ENCODE measurements at regions not wholly inside any gene's neighbourhood (a gene's known extent, or its start where the extent isn't known, plus 50 kb on each side); places are given as distances from the start of the nearest gene placed in this dataset.

DNA sequence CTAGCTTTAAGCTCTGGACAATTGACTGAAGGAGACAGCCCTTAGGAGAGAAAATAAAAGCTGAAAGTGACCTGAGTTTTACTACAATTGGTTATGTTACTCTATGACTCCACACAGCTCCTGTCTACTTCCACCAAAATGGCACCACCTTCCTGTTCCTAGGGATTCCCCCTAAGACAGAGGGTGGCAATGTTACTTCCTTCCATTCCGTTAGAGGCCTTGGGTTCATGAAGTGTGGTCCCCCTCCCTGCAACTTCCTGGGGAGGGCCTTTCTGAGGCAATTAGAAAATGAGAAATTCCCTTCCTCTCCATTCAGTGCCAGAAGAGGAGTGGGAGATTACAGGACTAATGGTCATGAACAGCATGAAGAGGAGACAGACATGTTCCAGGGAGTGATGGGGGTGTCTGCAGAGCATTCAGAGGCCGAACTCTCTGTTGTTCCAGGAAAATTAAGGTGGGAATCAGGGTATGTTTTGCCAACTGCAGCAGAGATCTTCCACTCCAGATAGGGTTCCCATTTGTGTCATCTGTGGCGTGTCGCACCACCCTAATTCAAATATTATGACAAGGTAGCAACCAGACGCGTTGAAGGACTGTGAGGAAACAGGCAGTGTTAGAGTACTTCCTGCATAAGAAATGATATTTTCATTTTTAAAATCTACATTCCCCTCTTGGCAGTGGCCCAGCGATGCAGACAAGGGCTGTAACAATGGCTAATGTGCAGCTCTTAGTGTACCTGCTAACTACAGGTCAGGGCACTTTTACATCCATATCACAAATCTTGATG lies 53.1 kb upstream of the TRIM67 start:
- Histone ChIP-seq H3K36me3 (ENCODE audit: insufficient read depth, low read length, poor library complexity, severe bottlenecking) (no peaks in the 10 kb centered on the region), H3K9me3 (ENCODE audit: low read depth, low read length, poor library complexity, severe bottlenecking) (no peaks in the 10 kb centered on the region), H3K27me3 (replicated peaks; ENCODE audit: insufficient read depth, low read depth, low read length, poor library complexity) (peaks cover 7% of the 10 kb centered on the region), H3K4me1 (ENCODE audit: insufficient read depth, low read length, poor library complexity, severe bottlenecking) (peaks cover 28% of the 10 kb centered on the region), H3K4me3 (ENCODE audit: low read depth, low read length, poor library complexity, severe bottlenecking) (no peak overlapping the region), H3K27ac (ENCODE audit: low read depth, low read length, poor library complexity, severe bottlenecking) (no peak overlapping the region)
- CTCF ChIA-PET = no interaction called here
- POLR2A ChIA-PET (ENCODE audit: low non-redundant PET) = no interaction called here
- TF ChIP-seq CTCF (conservative IDR thresholded peaks at IDR 0.05; ENCODE audit: low read depth, low read length) (no peak), EZH2 (IDR thresholded peaks at IDR 0.05; ENCODE audit: borderline replicate concordance, low read depth, low read length, poor library complexity, severe bottlenecking) (no peak)
- no TSS peak for BruUV-seq (replicated peaks)
- intact Hi-C loops (cut with micrococcal nuclease; ENCODE audit: unreplicated experiment) = no loop called here
- DNase-seq (ENCODE audit: low spot score) = no peak

DNA sequence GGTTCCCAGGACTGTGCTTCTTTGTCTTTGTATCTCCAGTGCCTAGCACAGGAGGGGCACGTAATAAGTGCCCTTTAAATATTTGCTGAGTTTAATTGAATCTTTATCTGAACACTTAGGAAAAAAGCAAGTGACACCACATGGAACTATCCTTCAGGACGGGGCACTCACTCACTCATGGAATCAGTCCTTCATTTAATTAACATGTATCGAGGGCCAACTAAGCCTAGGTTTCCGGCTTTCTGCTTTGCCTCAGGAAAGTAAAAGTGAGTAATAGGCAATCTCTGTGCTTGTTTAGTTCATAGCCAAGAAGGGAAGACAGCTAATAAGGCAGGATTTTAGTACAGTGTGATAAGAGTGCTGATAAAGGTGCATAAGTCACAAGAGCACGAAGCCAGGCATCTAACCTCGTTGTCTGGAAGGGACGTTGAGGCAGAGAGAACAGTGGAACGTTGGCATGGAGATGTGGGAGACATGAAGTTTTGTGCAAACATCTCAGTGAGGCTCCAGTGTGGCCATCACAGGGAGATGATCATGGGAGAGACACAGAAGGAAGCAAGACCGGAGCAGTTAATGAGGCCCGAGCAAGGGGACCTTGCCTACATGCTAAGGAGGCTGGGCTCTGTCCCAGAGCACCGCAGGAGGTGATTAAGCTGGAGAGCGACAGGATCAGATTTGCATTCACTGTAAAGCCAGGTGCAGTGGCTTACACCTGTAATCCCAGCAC lies 54.1 kb upstream of the TRIM67 start:
- peak; percentile 25 for DNase-seq (ENCODE audit: low spot score)
- no peaks in the 10 kb centered on the region for H3K9me3 ChIP-seq (ENCODE audit: low read depth, low read length, poor library complexity, severe bottlenecking)
- H3K4me1 ChIP-seq (ENCODE audit: insufficient read depth, low read length, poor library complexity, severe bottlenecking) = peaks cover 28% of the 10 kb centered on the region
- intact Hi-C loops (cut with micrococcal nuclease; ENCODE audit: unreplicated experiment) = no loop called here
- ChIA-PET POLR2A (ENCODE audit: low non-redundant PET) (no interaction called here), CTCF (no interaction called here)
- H3K27me3 ChIP-seq (replicated peaks; ENCODE audit: insufficient read depth, low read depth, low read length, poor library complexity) = no peaks in the 10 kb centered on the region
- no peak overlapping the region for H3K4me3 ChIP-seq (ENCODE audit: low read depth, low read length, poor library complexity, severe bottlenecking)
- H3K27ac ChIP-seq (ENCODE audit: low read depth, low read length, poor library complexity, severe bottlenecking) = no peak overlapping the region
- no TSS peak for BruUV-seq (replicated peaks)
- TF ChIP-seq EZH2 (IDR thresholded peaks at IDR 0.05; ENCODE audit: borderline replicate concordance, low read depth, low read length, poor library complexity, severe bottlenecking) (no peak), CTCF (conservative IDR thresholded peaks at IDR 0.05; ENCODE audit: low read depth, low read length) (no peak)
- H3K36me3 ChIP-seq (ENCODE audit: insufficient read depth, low read length, poor library complexity, severe bottlenecking) = no peaks in the 10 kb centered on the region

GRCh38 chr1:231107151-231107550 lies 54.7 kb upstream of the TRIM67 start:
- intact Hi-C loops (cut with micrococcal nuclease; ENCODE audit: unreplicated experiment) = no loop called here
- BruUV-seq (replicated peaks) = no TSS peak
- Histone ChIP-seq H3K27ac (ENCODE audit: low read depth, low read length, poor library complexity, severe bottlenecking) (no peak overlapping the region), H3K36me3 (ENCODE audit: insufficient read depth, low read length, poor library complexity, severe bottlenecking) (no peaks in the 10 kb centered on the region), H3K4me1 (ENCODE audit: insufficient read depth, low read length, poor library complexity, severe bottlenecking) (peaks cover 28% of the 10 kb centered on the region), H3K4me3 (ENCODE audit: low read depth, low read length, poor library complexity, severe bottlenecking) (no peak overlapping the region), H3K27me3 (replicated peaks; ENCODE audit: insufficient read depth, low read depth, low read length, poor library complexity) (no peaks in the 10 kb centered on the region), H3K9me3 (ENCODE audit: low read depth, low read length, poor library complexity, severe bottlenecking) (no peaks in the 10 kb centered on the region)
- POLR2A ChIA-PET (ENCODE audit: low non-redundant PET) = no interaction called here
- no peak for DNase-seq (ENCODE audit: low spot score)
- CTCF ChIA-PET = no interaction called here
- TF ChIP-seq EZH2 (IDR thresholded peaks at IDR 0.05; ENCODE audit: borderline replicate concordance, low read depth, low read length, poor library complexity, severe bottlenecking) (no peak), CTCF (conservative IDR thresholded peaks at IDR 0.05; ENCODE audit: low read depth, low read length) (no peak)
